DOHH2 (cell line): ENCODE measurements at regions not wholly inside any gene's neighbourhood (a gene's known extent, or its start where the extent isn't known, plus 50 kb on each side); places are given as distances from the start of the nearest gene placed in this dataset.

ENCODE experiments used
- H3F3A ChIP-seq: fragments of 200-600 bp; sonication (generic), shearing (Covaris generic); 2 replicates; pipeline ENCODE4 v1.6.0; 2016; ENCODE audit warnings: antibody characterized with exemption, mild to moderate bottlenecking; ENCODE audit not compliant: control insufficient read depth, insufficient read depth
- H3K27ac ChIP-seq: fragments of 200-600 bp; sonication (generic); 2 replicates; pipeline ENCODE4 v1.5.1; 2014; ENCODE audit warnings: low read depth, mild to moderate bottlenecking, low read length, moderate library complexity
- H3K27me3 ChIP-seq: fragments of 200-600 bp; sonication (generic); 2 replicates; pipeline ENCODE4 v1.6.1; 2014; ENCODE audit warnings: mild to moderate bottlenecking, low read length, mixed read lengths; ENCODE audit not compliant: control insufficient read depth
- H3K36me3 ChIP-seq: fragments of 200-600 bp; sonication (generic); 2 replicates; pipeline ENCODE4 v1.6.1; 2014; ENCODE audit warnings: mild to moderate bottlenecking, low read length, moderate library complexity, mixed read lengths; ENCODE audit not compliant: control insufficient read depth
- H3K4me1 ChIP-seq: fragments of 200-600 bp; sonication (generic); 2 replicates; pipeline ENCODE4 v1.6.1; 2014; ENCODE audit warnings: mild to moderate bottlenecking, low read length, mixed read lengths; ENCODE audit not compliant: control insufficient read depth
- H3K4me2 ChIP-seq: fragments of 200-600 bp; sonication (generic); 2 replicates; pipeline ENCODE4 v1.6.0; 2014; ENCODE audit warnings: mild to moderate bottlenecking, low read length, moderate library complexity
- H3K4me3 ChIP-seq: fragments of 200-600 bp; sonication (generic); 2 replicates; pipeline ENCODE4 v1.5.1; 2014; ENCODE audit warnings: mild to moderate bottlenecking, low read length, mixed read lengths
- H3K79me2 ChIP-seq: fragments of 200-600 bp; sonication (generic); 2 replicates; pipeline ENCODE4 v1.6.1; 2014; ENCODE audit warnings: mild to moderate bottlenecking, low read length, mixed read lengths; ENCODE audit not compliant: control insufficient read depth
- H3K9me2 ChIP-seq: fragments of 200-600 bp; sonication (generic); replicated peaks from 2 replicates; pipeline ENCODE4 v1.6.1; 2014; ENCODE audit warnings: mild to moderate bottlenecking, low read length, mixed read lengths; ENCODE audit not compliant: control insufficient read depth
- H3K9me3 ChIP-seq: fragments of 200-600 bp; sonication (generic); 2 replicates; pipeline ENCODE4 v1.6.1; 2014; ENCODE audit warnings: antibody characterized with exemption, low read length, mixed read lengths; ENCODE audit not compliant: control insufficient read depth, insufficient read depth
- H4K20me1 ChIP-seq: fragments of 200-600 bp; sonication (generic); 2 replicates; pipeline ENCODE4 v1.6.0; 2014; ENCODE audit warnings: low read depth, mild to moderate bottlenecking, antibody characterized with exemption, low read length, moderate library complexity; ENCODE audit not compliant: control insufficient read depth, insufficient read depth
- EZH2phosphoT487 ChIP-seq: fragments of 200-600 bp; sonication (generic); IDR thresholded peaks from 2 replicates; pipeline ENCODE4 v1.6.1; 2017; ENCODE audit warnings: borderline replicate concordance, mild to moderate bottlenecking, antibody characterized with exemption, low read length, moderate library complexity, mixed read lengths
- TF ChIP-seq, protein P1 (sequence below): fragments of 200-600 bp; sonication (generic); IDR thresholded peaks from one replicate; pipeline ENCODE4 v1.5.1; 2014; ENCODE audit warnings: antibody characterized with exemption, mild to moderate bottlenecking, low read depth, low read length; ENCODE audit not compliant: poor library complexity, severe bottlenecking

GRCh38 chr3:64756398-64756986, 68.7 kb upstream of the ADAMTS9 start:
- Histone ChIP-seq H3K27ac (no peak overlapping the region), H3K79me2 (no peaks in the 10 kb centered on the region), H3K9me3 (no peaks in the 10 kb centered on the region), H3K36me3 (no peaks in the 10 kb centered on the region), H4K20me1 (no peaks in the 10 kb centered on the region), H3K4me1 (no peaks in the 10 kb centered on the region), H3K4me2 (no peak overlapping the region), H3K9me2 (no peaks in the 10 kb centered on the region), H3F3A (no peaks in the 10 kb centered on the region), H3K4me3 (no peak overlapping the region), H3K27me3 (no peaks in the 10 kb centered on the region)
- TF ChIP-seq, protein P1, sequence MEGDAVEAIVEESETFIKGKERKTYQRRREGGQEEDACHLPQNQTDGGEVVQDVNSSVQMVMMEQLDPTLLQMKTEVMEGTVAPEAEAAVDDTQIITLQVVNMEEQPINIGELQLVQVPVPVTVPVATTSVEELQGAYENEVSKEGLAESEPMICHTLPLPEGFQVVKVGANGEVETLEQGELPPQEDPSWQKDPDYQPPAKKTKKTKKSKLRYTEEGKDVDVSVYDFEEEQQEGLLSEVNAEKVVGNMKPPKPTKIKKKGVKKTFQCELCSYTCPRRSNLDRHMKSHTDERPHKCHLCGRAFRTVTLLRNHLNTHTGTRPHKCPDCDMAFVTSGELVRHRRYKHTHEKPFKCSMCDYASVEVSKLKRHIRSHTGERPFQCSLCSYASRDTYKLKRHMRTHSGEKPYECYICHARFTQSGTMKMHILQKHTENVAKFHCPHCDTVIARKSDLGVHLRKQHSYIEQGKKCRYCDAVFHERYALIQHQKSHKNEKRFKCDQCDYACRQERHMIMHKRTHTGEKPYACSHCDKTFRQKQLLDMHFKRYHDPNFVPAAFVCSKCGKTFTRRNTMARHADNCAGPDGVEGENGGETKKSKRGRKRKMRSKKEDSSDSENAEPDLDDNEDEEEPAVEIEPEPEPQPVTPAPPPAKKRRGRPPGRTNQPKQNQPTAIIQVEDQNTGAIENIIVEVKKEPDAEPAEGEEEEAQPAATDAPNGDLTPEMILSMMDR, result no peak
- TF ChIP-seq EZH2phosphoT487, result no peak

DNA sequence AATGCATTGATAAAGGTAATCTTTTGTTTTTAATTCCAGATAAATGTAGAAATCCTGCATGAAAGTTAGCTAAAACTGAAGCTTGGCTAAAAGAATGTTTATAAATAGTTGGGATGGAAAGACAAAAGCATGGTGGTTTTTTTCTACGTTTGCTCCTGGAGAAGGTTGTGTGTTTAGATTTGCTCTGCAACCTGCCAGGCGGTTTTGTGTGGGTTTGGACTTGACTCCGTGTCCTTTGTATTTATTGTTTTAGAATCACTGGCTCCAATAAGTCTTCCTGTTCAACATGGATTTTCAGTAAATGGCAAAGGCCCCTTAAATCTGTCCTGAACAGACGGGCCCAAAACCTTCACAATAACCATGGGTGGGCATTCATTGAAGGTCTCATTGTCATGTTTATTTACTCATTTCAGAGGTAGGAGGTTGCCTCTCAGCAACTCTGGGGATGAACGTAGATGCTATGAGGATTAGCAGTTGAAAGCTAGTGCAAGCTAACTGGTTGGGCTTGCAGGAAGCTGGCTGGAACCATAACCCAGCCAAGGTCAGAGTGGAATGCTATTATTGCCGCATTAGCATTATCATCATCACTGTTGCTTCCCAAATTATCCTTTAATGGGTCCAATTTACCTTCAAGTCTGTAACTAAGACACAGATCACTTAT, 60.6 kb upstream of the ADAMTS9 start:
- H3K4me1 ChIP-seq, result no peaks in the 10 kb centered on the region
- no peaks in the 10 kb centered on the region for H3K79me2 ChIP-seq
- no peaks in the 10 kb centered on the region for H4K20me1 ChIP-seq
- TF ChIP-seq, protein P1, result no peak
- TF ChIP-seq EZH2phosphoT487, result no peak
- no peaks in the 10 kb centered on the region for H3K27me3 ChIP-seq
- H3F3A ChIP-seq, result no peaks in the 10 kb centered on the region
- no peaks in the 10 kb centered on the region for H3K36me3 ChIP-seq
- H3K9me2 ChIP-seq, result no peaks in the 10 kb centered on the region
- no peaks in the 10 kb centered on the region for H3K9me3 ChIP-seq
- no peak overlapping the region for H3K4me2 ChIP-seq
- no peak overlapping the region for H3K27ac ChIP-seq
- no peak overlapping the region for H3K4me3 ChIP-seq

DNA sequence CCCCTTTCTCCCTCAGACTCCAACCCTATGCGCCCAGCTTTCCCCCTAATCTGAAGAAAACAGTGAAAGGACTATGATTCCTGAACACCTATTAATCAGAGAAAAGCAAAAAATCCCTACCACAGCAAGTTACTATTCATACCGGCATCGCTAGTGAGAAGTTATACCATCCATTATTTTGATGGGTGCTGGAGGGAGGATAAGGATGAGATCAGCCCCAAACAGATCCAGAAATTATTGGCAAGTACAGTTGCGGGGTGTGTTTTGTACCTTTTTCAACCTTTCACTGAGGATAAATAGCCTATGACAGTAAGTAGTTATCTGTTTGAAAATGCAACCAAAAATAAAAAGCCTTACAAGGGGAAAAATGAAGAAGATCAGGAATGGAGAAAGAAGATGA, 59.9 kb upstream of the ADAMTS9 start:
- TF ChIP-seq EZH2phosphoT487, result no peak
- TF ChIP-seq, protein P1, result no peak
- no peaks in the 10 kb centered on the region for H3K9me2 ChIP-seq

More for the DNA sequence above, 59.9 kb upstream of the ADAMTS9 start:
- no peak overlapping the region for H3K4me3 ChIP-seq
- no peaks in the 10 kb centered on the region for H3F3A ChIP-seq
- H3K4me1 ChIP-seq, result no peaks in the 10 kb centered on the region
- H4K20me1 ChIP-seq, result no peaks in the 10 kb centered on the region
- no peaks in the 10 kb centered on the region for H3K27me3 ChIP-seq
- H3K4me2 ChIP-seq, result no peak overlapping the region
- no peak overlapping the region for H3K27ac ChIP-seq
- no peaks in the 10 kb centered on the region for H3K36me3 ChIP-seq
- no peaks in the 10 kb centered on the region for H3K79me2 ChIP-seq
- H3K9me3 ChIP-seq, result no peaks in the 10 kb centered on the region
